PC-9 (cell line): ENCODE measurements at regions not wholly inside any gene's neighbourhood (a gene's known extent, or its start where the extent isn't known, plus 50 kb on each side); places are given as distances from the start of the nearest gene placed in this dataset.

Source experiments
- EZH2 ChIP-seq: fragments of 200-600 bp; sonication (generic); IDR thresholded peaks from 2 replicates; pipeline ENCODE4 v1.8.0; 2017; ENCODE audit warnings: antibody characterized with exemption, low read depth
- TF ChIP-seq, protein P1 (sequence below): fragments of 200-600 bp; sonication (generic); conservative IDR thresholded peaks from 2 replicates; pipeline ENCODE4 v1.6.1; 2017; ENCODE audit warnings: mixed run types, antibody characterized with exemption, mild to moderate bottlenecking, moderate library complexity

DNA sequence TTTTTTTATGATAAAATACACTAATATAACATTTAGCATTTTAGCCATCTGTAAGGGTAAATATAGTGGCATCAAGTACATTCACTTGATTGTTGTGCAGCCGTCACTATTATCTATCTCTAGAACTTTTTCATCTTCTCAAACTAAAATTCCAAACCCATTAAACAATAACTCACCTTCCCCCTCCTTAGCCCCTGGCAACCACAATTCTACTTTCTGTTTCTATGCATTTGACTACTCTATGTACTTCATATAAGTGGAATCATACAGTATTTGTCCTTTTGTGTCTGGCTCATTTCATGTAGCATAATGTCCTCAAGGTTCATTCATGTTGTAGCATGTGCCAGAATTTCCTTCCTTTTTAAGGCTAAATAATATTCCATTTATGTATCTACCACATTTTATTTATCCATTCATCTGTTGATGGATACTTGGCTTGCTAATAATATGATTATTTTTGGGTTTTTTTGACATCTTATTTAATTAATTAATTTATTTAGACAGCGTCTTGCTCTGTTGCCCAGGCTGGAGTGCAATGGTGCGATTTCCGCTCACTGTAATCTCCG is 69.6 kb upstream of the MACF1 start:
- TF ChIP-seq, protein P1, sequence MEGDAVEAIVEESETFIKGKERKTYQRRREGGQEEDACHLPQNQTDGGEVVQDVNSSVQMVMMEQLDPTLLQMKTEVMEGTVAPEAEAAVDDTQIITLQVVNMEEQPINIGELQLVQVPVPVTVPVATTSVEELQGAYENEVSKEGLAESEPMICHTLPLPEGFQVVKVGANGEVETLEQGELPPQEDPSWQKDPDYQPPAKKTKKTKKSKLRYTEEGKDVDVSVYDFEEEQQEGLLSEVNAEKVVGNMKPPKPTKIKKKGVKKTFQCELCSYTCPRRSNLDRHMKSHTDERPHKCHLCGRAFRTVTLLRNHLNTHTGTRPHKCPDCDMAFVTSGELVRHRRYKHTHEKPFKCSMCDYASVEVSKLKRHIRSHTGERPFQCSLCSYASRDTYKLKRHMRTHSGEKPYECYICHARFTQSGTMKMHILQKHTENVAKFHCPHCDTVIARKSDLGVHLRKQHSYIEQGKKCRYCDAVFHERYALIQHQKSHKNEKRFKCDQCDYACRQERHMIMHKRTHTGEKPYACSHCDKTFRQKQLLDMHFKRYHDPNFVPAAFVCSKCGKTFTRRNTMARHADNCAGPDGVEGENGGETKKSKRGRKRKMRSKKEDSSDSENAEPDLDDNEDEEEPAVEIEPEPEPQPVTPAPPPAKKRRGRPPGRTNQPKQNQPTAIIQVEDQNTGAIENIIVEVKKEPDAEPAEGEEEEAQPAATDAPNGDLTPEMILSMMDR: no peak
- no peak for TF ChIP-seq EZH2
